ENCODE measurements at regions not wholly inside any gene's neighbourhood (a gene's known extent, or its start where the extent isn't known, plus 50 kb on each side); places are given as distances from the start of the nearest gene placed in this dataset.

GRCh38 chr13:26985285-26985878 lies 186.2 kb downstream of the USP12 start:
- FAIRE-seq (no peak), DNase-seq (peak in 3 of 5 donors; percentile 77 to 90 (median 85))
- no peaks in the 10 kb centered on the region for H3K36me3 ChIP-seq (ENCODE audit: control insufficient read depth in 2 of 3, insufficient read depth in 3 of 3, low read length in 3 of 3)
- H3K27me3 ChIP-seq (ENCODE audit: control insufficient read depth, insufficient read depth, low read length), result no peaks in the 10 kb centered on the region
- H3K4me1 ChIP-seq (ENCODE audit: control insufficient read depth in 2 of 3, insufficient read depth in 2 of 3, low read depth in 1 of 3, low read length in 3 of 3), result peaks cover 0 to 6% (median 5%) of the 10 kb centered on the region in 3 donors
- H3K9me3 ChIP-seq (ENCODE audit: control insufficient read depth in 2 of 3, insufficient read depth in 1 of 3, low read length in 3 of 3), result no peaks in the 10 kb centered on the region
- no peak overlapping the region for H3K4me3 ChIP-seq (ENCODE audit: low read length in 3 of 3)
- peak; percentile 86 for TF ChIP-seq CTCF (IDR thresholded peaks at IDR 0.05; ENCODE audit: borderline replicate concordance, extremely low read depth, insufficient read depth)
- no peak overlapping the region for H3K27ac ChIP-seq (ENCODE audit: low read depth in 2 of 2, low read length in 2 of 2)
- intact Hi-C loops (cut with DNase I), result loop anchor here (5.0 to 10.0 kb wide), 2 partner anchors 289 to 372 kb away; partner anchors contain the start of gene RASL11A
- H3K9ac ChIP-seq (ENCODE audit: low read length in 3 of 3), result no peak overlapping the region

- Histone ChIP-seq H3K4me1 (ENCODE audit: control insufficient read depth in 2 of 3, insufficient read depth in 2 of 3, low read depth in 1 of 3, low read length in 3 of 3) (peaks cover 0 to 6% (median 5%) of the 10 kb centered on the region in 3 donors), H3K9ac (ENCODE audit: low read length in 3 of 3) (no peak overlapping the region), H3K27ac (ENCODE audit: low read depth in 2 of 2, low read length in 2 of 2) (no peak overlapping the region), H3K36me3 (ENCODE audit: control insufficient read depth in 2 of 3, insufficient read depth in 3 of 3, low read length in 3 of 3) (no peaks in the 10 kb centered on the region), H3K9me3 (ENCODE audit: control insufficient read depth in 2 of 3, insufficient read depth in 1 of 3, low read length in 3 of 3) (no peaks in the 10 kb centered on the region), H3K4me3 (ENCODE audit: low read length in 3 of 3) (no peak overlapping the region), H3K27me3 (ENCODE audit: control insufficient read depth, insufficient read depth, low read length) (no peaks in the 10 kb centered on the region)
- DNase-seq (no peak), FAIRE-seq (no peak)
- no peak for TF ChIP-seq CTCF (IDR thresholded peaks at IDR 0.05; ENCODE audit: borderline replicate concordance, extremely low read depth, insufficient read depth)
- intact Hi-C loops (cut with DNase I), result loop anchor here (10.0 kb wide), 1 partner anchor 290 kb away; the partner anchor contains the start of gene RASL11A
Observed at GRCh38 chr13:26984337-26984736, 187.3 kb downstream of the USP12 start.

- intact Hi-C loops (cut with DNase I), result loop anchor here (10.0 kb wide), 1 partner anchor 291 kb away; the partner anchor contains the start of gene RASL11A
Observed at GRCh38 chr13:26983543-26984320, 187.9 kb downstream of the USP12 start.

More at GRCh38 chr13:26983543-26984320, 187.9 kb downstream of the USP12 start:
- peak overlapping the region; percentile 20 to 27 for H3K27ac ChIP-seq (ENCODE audit: low read depth in 2 of 2, low read length in 2 of 2)
- H3K27me3 ChIP-seq (ENCODE audit: control insufficient read depth, insufficient read depth, low read length), result no peaks in the 10 kb centered on the region
- peak overlapping the region in 1 of 3 donors; percentile 28 for H3K4me3 ChIP-seq (ENCODE audit: low read length in 3 of 3)
- H3K9me3 ChIP-seq (ENCODE audit: control insufficient read depth in 2 of 3, insufficient read depth in 1 of 3, low read length in 3 of 3), result no peaks in the 10 kb centered on the region
- no peaks in the 10 kb centered on the region for H3K36me3 ChIP-seq (ENCODE audit: control insufficient read depth in 2 of 3, insufficient read depth in 3 of 3, low read length in 3 of 3)
- TF ChIP-seq CTCF (IDR thresholded peaks at IDR 0.05; ENCODE audit: borderline replicate concordance, extremely low read depth, insufficient read depth), result no peak
- H3K9ac ChIP-seq (ENCODE audit: low read length in 3 of 3), result peak overlapping the region in 1 of 3 donors; percentile 24
- no peak for DNase-seq
- FAIRE-seq, result no peak
- peaks cover 0 to 6% (median 5%) of the 10 kb centered on the region in 3 donors for H3K4me1 ChIP-seq (ENCODE audit: control insufficient read depth in 2 of 3, insufficient read depth in 2 of 3, low read depth in 1 of 3, low read length in 3 of 3)

All from kidney (tissue), 13 donors.